LHCN-M2 (cell line): ENCODE measurements at regions not wholly inside any gene's neighbourhood (a gene's known extent, or its start where the extent isn't known, plus 50 kb on each side); places are given as distances from the start of the nearest gene placed in this dataset.
A peak's percentile ranks its signal among the peaks of the same experiment; 100 is the strongest.
"Not testable (repeated sequence)": the region's sequence is repeated elsewhere in the genome, so short reads cannot be mapped to it uniquely, and the experiment has no call there.

Source experiments
- DNase-seq: peaks from one replicate; pipeline ENCODE4 v3.0.0-alpha.2; 2012; ENCODE audit warnings: low read depth

- DNase-seq = no peak
Observed at GRCh38 chr13:95388420-95389079, 87.3 kb upstream of the ABCC4 start.

- DNase-seq = no peak
Observed at GRCh38 chr13:95391362-95391761, 90.1 kb upstream of the ABCC4 start.

- no peak for DNase-seq
Observed at GRCh38 chr13:95391785-95392184, 90.5 kb upstream of the ABCC4 start.

- DNase-seq = no peak
Observed at GRCh38 chr13:95392597-95392996, 91.3 kb upstream of the ABCC4 start.

- no peak for DNase-seq
Observed at GRCh38 chr13:95403349-95404140, 102.3 kb upstream of the ABCC4 start.

GRCh38 chr13:95404141-95404882 is 103.1 kb upstream of the ABCC4 start:
- peak; percentile 80 for DNase-seq

GRCh38 chr13:95406176-95406575 is 104.9 kb upstream of the ABCC4 start:
- no peak for DNase-seq

- peak; percentile 18 for DNase-seq
Observed at GRCh38 chr13:95411428-95412040, 110.3 kb upstream of the ABCC4 start.

- no peak for DNase-seq
Observed at GRCh38 chr13:95418946-95419345, 117.7 kb upstream of the ABCC4 start.

GRCh38 chr13:95420501-95420900 is 119.2 kb upstream of the ABCC4 start:
- DNase-seq = no peak

GRCh38 chr13:95426631-95427030 is 125.4 kb upstream of the ABCC4 start:
- no peak for DNase-seq

GRCh38 chr13:95430525-95430924 is 122.0 kb upstream of the CLDN10 start:
- DNase-seq = not testable (repeated sequence)

GRCh38 chr13:95432141-95432540 is 120.4 kb upstream of the CLDN10 start:
- DNase-seq = no peak

- no peak for DNase-seq
Observed at GRCh38 chr13:95433537-95433936, 119.0 kb upstream of the CLDN10 start.

- DNase-seq = no peak
Observed at GRCh38 chr13:95434111-95434510, 118.4 kb upstream of the CLDN10 start.

GRCh38 chr13:95437561-95437960 is 115.0 kb upstream of the CLDN10 start:
- no peak for DNase-seq

- DNase-seq = no peak
Observed at GRCh38 chr13:95438297-95438696, 114.2 kb upstream of the CLDN10 start.

- no peak for DNase-seq
Observed at GRCh38 chr13:95440441-95441088, 112.0 kb upstream of the CLDN10 start.

- no peak for DNase-seq
Observed at GRCh38 chr13:95441326-95441725, 111.2 kb upstream of the CLDN10 start.

GRCh38 chr13:95444006-95444730 is 108.4 kb upstream of the CLDN10 start:
- DNase-seq = no peak

GRCh38 chr13:95445131-95445530 is 107.4 kb upstream of the CLDN10 start:
- no peak for DNase-seq
